ENCODE measurements at regions not wholly inside any gene's neighbourhood (a gene's known extent, or its start where the extent isn't known, plus 50 kb on each side); places are given as distances from the start of the nearest gene placed in this dataset.

DNA sequence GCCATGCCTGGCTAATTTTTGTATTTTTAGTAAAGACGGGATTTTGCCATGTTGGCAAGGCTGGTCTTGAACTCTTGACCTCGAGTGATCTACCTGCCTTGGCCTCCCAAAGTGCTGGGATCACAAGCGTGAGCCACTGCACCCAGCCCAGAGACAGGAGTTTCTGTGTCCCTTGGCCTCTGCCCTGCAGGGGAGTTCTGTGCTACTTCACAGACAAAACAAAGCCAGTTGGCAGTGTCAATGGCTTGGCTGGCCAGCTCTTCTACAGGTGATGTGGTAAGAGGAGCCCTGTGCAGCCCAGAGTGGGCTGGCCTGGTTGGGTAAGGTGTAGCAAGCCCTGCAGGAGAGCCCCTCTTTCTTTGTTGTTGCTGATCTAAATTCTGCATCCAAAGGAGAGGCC is 60.5 kb upstream of the SHISAL1 start:
- TF ChIP-seq, protein P1, sequence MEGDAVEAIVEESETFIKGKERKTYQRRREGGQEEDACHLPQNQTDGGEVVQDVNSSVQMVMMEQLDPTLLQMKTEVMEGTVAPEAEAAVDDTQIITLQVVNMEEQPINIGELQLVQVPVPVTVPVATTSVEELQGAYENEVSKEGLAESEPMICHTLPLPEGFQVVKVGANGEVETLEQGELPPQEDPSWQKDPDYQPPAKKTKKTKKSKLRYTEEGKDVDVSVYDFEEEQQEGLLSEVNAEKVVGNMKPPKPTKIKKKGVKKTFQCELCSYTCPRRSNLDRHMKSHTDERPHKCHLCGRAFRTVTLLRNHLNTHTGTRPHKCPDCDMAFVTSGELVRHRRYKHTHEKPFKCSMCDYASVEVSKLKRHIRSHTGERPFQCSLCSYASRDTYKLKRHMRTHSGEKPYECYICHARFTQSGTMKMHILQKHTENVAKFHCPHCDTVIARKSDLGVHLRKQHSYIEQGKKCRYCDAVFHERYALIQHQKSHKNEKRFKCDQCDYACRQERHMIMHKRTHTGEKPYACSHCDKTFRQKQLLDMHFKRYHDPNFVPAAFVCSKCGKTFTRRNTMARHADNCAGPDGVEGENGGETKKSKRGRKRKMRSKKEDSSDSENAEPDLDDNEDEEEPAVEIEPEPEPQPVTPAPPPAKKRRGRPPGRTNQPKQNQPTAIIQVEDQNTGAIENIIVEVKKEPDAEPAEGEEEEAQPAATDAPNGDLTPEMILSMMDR (IDR thresholded peaks at IDR 0.05), result no peak
- TF ChIP-seq EZH2 (IDR thresholded peaks at IDR 0.05), result no peak

Data from neural progenitor cell (in vitro differentiated cells).